PC-3 (cell line): ENCODE measurements at regions not wholly inside any gene's neighbourhood (a gene's known extent, or its start where the extent isn't known, plus 50 kb on each side); places are given as distances from the start of the nearest gene placed in this dataset.
A peak's percentile ranks its signal among the peaks of the same experiment; 100 is the strongest.
"Not testable (repeated sequence)": the region's sequence is repeated elsewhere in the genome, so short reads cannot be mapped to it uniquely, and the experiment has no call there.

Experiments used
- ATAC-seq: fragments of 200-7000 bp; cut with Tn5 transposase; 2 replicates; pipeline ENCODE4 v1.9.1; 2020; ENCODE audit warnings: mild to moderate bottlenecking, moderate library complexity
- BruUV-seq: library from RNA; stranded (reverse); fragments of 400-500 nt; replicated peaks from 2 replicates; lab custom pipeline; 2021; lab: Mats Ljungman, UMichigan
- CTCF ChIA-PET: fragments of 300-600 bp; sonication (Branson Sonifier 250); formaldehyde crosslinking; loops from one replicate; lab custom pipeline; 2022; ENCODE audit warnings: antibody characterized with exemption; lab: Charles Lee
- POLR2A ChIA-PET: fragments of 300-600 bp; sonication (Branson Sonifier 250); formaldehyde crosslinking; loops from one replicate; lab custom pipeline; 2022; ENCODE audit warnings: antibody characterized with exemption; ENCODE audit not compliant: unreplicated experiment; lab: Charles Lee
- DNase-seq: peaks from one replicate; pipeline ENCODE4 v3.0.0-alpha.2; 2015
- H2AFZ ChIP-seq: fragments of 300-600 bp; sonication (generic); 2 replicates; pipeline ENCODE4 v1.6.0; 2016; ENCODE audit warnings: antibody characterized with exemption, low read length
- H3F3A ChIP-seq: fragments of 300-600 bp; sonication (generic); one replicate; pipeline ENCODE4 v1.6.0; 2017; ENCODE audit warnings: antibody characterized with exemption, low read length, control low read depth, mild to moderate bottlenecking; ENCODE audit not compliant: unreplicated experiment
- H3K27ac ChIP-seq: fragments of 300-600 bp; sonication (generic); 2 replicates; pipeline ENCODE4 v1.5.1; 2016; ENCODE audit warnings: mild to moderate bottlenecking, low read length
- H3K27me3 ChIP-seq: fragments of 300-600 bp; sonication (generic); 2 replicates; pipeline ENCODE4 v1.6.1; 2016; ENCODE audit warnings: low read length, mixed read lengths
- H3K36me3 ChIP-seq: fragments of 300-600 bp; sonication (generic); 2 replicates; pipeline ENCODE4 v1.6.1; 2016; ENCODE audit warnings: low read depth, mixed run types, low read length, mixed read lengths
- H3K4me1 ChIP-seq: fragments of 300-600 bp; sonication (generic); 2 replicates; pipeline ENCODE4 v1.5.1; 2016; ENCODE audit warnings: low read length; ENCODE audit not compliant: insufficient read depth
- H3K4me2 ChIP-seq: fragments of 300-600 bp; sonication (generic); 2 replicates; pipeline ENCODE4 v1.6.0; 2016; ENCODE audit warnings: low read length
- H3K4me3 ChIP-seq: fragments of 300-600 bp; sonication (generic); 2 replicates; pipeline ENCODE4 v1.5.1; 2016; ENCODE audit warnings: mild to moderate bottlenecking, low read length, mixed read lengths
- H3K79me2 ChIP-seq: fragments of 300-600 bp; sonication (generic); 2 replicates; pipeline ENCODE4 v1.6.1; 2017; ENCODE audit warnings: low read length, mixed read lengths
- H3K9ac ChIP-seq: fragments of 300-600 bp; sonication (generic); 2 replicates; pipeline ENCODE4 v1.6.0; 2016; ENCODE audit warnings: mild to moderate bottlenecking, low read length
- H3K9me2 ChIP-seq: fragments of 300-600 bp; sonication (generic); replicated peaks from 2 replicates; pipeline ENCODE4 v1.6.1; 2016; ENCODE audit warnings: mixed run types, low read length, mixed read lengths
- H3K9me3 ChIP-seq: fragments of 300-600 bp; sonication (generic); 2 replicates; pipeline ENCODE4 v1.6.1; 2016; ENCODE audit warnings: low read length, mixed read lengths
- H4K20me1 ChIP-seq: fragments of 300-600 bp; sonication (generic); 2 replicates; pipeline ENCODE4 v1.6.1; 2016; ENCODE audit warnings: low read length, mixed read lengths
- EZH2 ChIP-seq: fragments of 300-600 bp; sonication (generic); IDR thresholded peaks from one replicate; pipeline ENCODE4 v1.6.1; 2017; ENCODE audit warnings: antibody characterized with exemption, mild to moderate bottlenecking, low read length; ENCODE audit not compliant: unreplicated experiment
- EZH2phosphoT487 ChIP-seq: fragments of 300-600 bp; sonication (generic); IDR thresholded peaks from 2 replicates; pipeline ENCODE4 v1.6.1; 2018; ENCODE audit warnings: mild to moderate bottlenecking, antibody characterized with exemption, low read length, borderline replicate concordance
- intact Hi-C: fragments of 100-400 bp; cut with micrococcal nuclease; formaldehyde crosslinking; loops from 2 replicates; pipeline ENCODE4 v1.9.0; 2023
- TF ChIP-seq, protein P1 (sequence below): fragments of 300-600 bp; sonication (generic); conservative IDR thresholded peaks from 2 replicates; pipeline ENCODE4 v1.5.1; 2017; ENCODE audit warnings: antibody characterized with exemption, low read depth, mild to moderate bottlenecking, low read length

DNA sequence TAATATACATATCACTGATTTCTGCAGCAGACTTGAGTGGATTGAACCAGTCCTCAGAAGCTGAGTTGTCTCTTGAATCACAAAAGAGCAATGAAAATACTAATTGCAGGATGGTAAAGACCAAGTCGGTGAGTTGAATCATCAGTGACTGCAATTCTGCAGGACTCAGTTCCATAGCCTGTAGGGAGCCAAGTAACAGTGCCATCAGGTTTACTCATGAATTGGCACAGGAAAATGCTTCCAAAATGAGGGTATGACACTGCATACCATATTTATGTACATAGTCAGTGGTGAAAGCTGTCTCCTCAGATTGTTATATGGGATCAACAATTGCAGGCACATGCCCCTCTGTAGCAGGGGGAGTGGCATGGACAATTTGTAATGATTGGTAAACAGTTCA is 192.8 kb downstream of the CCNG2 start:
- Histone ChIP-seq H4K20me1 (no peaks in the 10 kb centered on the region), H2AFZ (no peak overlapping the region), H3F3A (no peaks in the 10 kb centered on the region), H3K9me3 (no peaks in the 10 kb centered on the region), H3K79me2 (no peaks in the 10 kb centered on the region), H3K9ac (no peak overlapping the region), H3K9me2 (no peaks in the 10 kb centered on the region), H3K4me3 (no peak overlapping the region), H3K27me3 (no peaks in the 10 kb centered on the region), H3K36me3 (no peaks in the 10 kb centered on the region), H3K4me2 (no peak overlapping the region), H3K27ac (no peak overlapping the region), H3K4me1 (no peaks in the 10 kb centered on the region)
- DNase-seq (peak; percentile 57), ATAC-seq (no peak)
- no TSS peak for BruUV-seq
- intact Hi-C loops, result no loop called here
- TF ChIP-seq, protein P1, sequence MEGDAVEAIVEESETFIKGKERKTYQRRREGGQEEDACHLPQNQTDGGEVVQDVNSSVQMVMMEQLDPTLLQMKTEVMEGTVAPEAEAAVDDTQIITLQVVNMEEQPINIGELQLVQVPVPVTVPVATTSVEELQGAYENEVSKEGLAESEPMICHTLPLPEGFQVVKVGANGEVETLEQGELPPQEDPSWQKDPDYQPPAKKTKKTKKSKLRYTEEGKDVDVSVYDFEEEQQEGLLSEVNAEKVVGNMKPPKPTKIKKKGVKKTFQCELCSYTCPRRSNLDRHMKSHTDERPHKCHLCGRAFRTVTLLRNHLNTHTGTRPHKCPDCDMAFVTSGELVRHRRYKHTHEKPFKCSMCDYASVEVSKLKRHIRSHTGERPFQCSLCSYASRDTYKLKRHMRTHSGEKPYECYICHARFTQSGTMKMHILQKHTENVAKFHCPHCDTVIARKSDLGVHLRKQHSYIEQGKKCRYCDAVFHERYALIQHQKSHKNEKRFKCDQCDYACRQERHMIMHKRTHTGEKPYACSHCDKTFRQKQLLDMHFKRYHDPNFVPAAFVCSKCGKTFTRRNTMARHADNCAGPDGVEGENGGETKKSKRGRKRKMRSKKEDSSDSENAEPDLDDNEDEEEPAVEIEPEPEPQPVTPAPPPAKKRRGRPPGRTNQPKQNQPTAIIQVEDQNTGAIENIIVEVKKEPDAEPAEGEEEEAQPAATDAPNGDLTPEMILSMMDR, result no peak
- TF ChIP-seq EZH2 (no peak), EZH2phosphoT487 (no peak)
- ChIA-PET POLR2A (no interaction called here), CTCF (no interaction called here)

- intact Hi-C loops, result no loop called here
- no peak overlapping the region for H3K4me3 ChIP-seq
- no peaks in the 10 kb centered on the region for H3K27me3 ChIP-seq
- no peaks in the 10 kb centered on the region for H3K79me2 ChIP-seq
- no peaks in the 10 kb centered on the region for H3K9me3 ChIP-seq
- H2AFZ ChIP-seq, result no peak overlapping the region
- no peaks in the 10 kb centered on the region for H3K4me1 ChIP-seq
- H3K27ac ChIP-seq, result no peak overlapping the region
- no peak overlapping the region for H3K9ac ChIP-seq
- H3K4me2 ChIP-seq, result no peak overlapping the region
- no peaks in the 10 kb centered on the region for H3K36me3 ChIP-seq
- TF ChIP-seq, protein P1, result no peak
- TF ChIP-seq EZH2, result no peak
- no peak for TF ChIP-seq EZH2phosphoT487
- no peak for ATAC-seq
- ChIA-PET CTCF (no interaction called here), POLR2A (no interaction called here)
- BruUV-seq, result no TSS peak
- no peaks in the 10 kb centered on the region for H3F3A ChIP-seq
- no peaks in the 10 kb centered on the region for H3K9me2 ChIP-seq
- no peaks in the 10 kb centered on the region for H4K20me1 ChIP-seq
- no peak for DNase-seq
Measured at GRCh38 chr4:77352192-77352591, 195.2 kb downstream of the CCNG2 start.

GRCh38 chr4:77353724-77354315 is 196.8 kb downstream of the CCNG2 start:
- H3K9me2 ChIP-seq, H3F3A ChIP-seq, CTCF ChIA-PET, H3K4me3 ChIP-seq, H3K36me3 ChIP-seq, H4K20me1 ChIP-seq, H2AFZ ChIP-seq, H3K9ac ChIP-seq, BruUV-seq, H3K27ac ChIP-seq, H3K4me1 ChIP-seq, H3K4me2 ChIP-seq, H3K27me3 ChIP-seq, H3K79me2 ChIP-seq, DNase-seq, H3K9me3 ChIP-seq, intact Hi-C loops: not testable (repeated sequence)
- POLR2A ChIA-PET, result interaction anchor here (0.6 kb wide), 1 partner anchor 309 kb away, joined by 23 read pairs; no protein-coding TSS in a partner anchor
- ATAC-seq, result peak; percentile 93
